ENCODE measurements at regions not wholly inside any gene's neighbourhood (a gene's known extent, or its start where the extent isn't known, plus 50 kb on each side); places are given as distances from the start of the nearest gene placed in this dataset.
A peak's percentile ranks its signal among the peaks of the same experiment; 100 is the strongest.

DNA sequence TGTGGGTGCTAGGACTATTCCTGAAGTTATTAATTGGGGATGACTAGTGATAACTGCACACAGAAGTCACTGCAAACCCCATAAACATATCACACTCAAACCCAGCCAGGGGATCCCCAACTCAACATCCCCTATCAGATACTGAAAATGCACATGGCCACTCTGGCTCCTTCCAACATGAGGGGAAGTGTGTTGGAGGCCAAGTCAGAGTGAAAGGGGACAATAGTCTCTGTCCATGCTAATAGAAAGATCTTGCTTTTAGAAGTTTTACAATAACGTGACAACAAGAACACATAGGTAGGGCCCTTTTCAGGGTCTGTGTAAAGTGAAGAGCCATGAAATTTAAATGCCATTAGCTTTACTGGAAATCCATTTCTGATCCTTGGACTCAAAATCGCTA is 98.8 kb upstream of the SEMA6A start (continued):
- TF ChIP-seq, protein P1, sequence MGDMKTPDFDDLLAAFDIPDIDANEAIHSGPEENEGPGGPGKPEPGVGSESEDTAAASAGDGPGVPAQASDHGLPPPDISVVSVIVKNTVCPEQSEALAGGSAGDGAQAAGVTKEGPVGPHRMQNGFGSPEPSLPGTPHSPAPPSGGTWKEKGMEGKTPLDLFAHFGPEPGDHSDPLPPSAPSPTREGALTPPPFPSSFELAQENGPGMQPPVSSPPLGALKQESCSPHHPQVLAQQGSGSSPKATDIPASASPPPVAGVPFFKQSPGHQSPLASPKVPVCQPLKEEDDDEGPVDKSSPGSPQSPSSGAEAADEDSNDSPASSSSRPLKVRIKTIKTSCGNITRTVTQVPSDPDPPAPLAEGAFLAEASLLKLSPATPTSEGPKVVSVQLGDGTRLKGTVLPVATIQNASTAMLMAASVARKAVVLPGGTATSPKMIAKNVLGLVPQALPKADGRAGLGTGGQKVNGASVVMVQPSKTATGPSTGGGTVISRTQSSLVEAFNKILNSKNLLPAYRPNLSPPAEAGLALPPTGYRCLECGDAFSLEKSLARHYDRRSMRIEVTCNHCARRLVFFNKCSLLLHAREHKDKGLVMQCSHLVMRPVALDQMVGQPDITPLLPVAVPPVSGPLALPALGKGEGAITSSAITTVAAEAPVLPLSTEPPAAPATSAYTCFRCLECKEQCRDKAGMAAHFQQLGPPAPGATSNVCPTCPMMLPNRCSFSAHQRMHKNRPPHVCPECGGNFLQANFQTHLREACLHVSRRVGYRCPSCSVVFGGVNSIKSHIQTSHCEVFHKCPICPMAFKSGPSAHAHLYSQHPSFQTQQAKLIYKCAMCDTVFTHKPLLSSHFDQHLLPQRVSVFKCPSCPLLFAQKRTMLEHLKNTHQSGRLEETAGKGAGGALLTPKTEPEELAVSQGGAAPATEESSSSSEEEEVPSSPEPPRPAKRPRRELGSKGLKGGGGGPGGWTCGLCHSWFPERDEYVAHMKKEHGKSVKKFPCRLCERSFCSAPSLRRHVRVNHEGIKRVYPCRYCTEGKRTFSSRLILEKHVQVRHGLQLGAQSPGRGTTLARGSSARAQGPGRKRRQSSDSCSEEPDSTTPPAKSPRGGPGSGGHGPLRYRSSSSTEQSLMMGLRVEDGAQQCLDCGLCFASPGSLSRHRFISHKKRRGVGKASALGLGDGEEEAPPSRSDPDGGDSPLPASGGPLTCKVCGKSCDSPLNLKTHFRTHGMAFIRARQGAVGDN (IDR thresholded peaks at IDR 0.05): peak; percentile 81
- TF ChIP-seq, protein P2, sequence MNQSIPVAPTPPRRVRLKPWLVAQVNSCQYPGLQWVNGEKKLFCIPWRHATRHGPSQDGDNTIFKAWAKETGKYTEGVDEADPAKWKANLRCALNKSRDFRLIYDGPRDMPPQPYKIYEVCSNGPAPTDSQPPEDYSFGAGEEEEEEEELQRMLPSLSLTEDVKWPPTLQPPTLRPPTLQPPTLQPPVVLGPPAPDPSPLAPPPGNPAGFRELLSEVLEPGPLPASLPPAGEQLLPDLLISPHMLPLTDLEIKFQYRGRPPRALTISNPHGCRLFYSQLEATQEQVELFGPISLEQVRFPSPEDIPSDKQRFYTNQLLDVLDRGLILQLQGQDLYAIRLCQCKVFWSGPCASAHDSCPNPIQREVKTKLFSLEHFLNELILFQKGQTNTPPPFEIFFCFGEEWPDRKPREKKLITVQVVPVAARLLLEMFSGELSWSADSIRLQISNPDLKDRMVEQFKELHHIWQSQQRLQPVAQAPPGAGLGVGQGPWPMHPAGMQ (IDR thresholded peaks at IDR 0.05; ENCODE audit: borderline replicate concordance): no peak
- TF ChIP-seq CBX3 (IDR thresholded peaks at IDR 0.05; ENCODE audit: borderline replicate concordance, low read depth) (no peak), PAX8 (IDR thresholded peaks at IDR 0.05) (no peak), RUNX3 (IDR thresholded peaks at IDR 0.05; ENCODE audit: low read length) (peak; percentile 24; the same call in 1 of the 2 replicates), SMC3 (IDR thresholded peaks at IDR 0.05; ENCODE audit: borderline replicate concordance, low read length) (no peak), STAT1 (conservative IDR thresholded peaks at IDR 0.05) (no peak), CHD1 (IDR thresholded peaks at IDR 0.05; ENCODE audit: low read depth, low read length) (no peak), ETV6 (conservative IDR thresholded peaks at IDR 0.05 in 1 of 2, IDR thresholded peaks at IDR 0.05 in 1 of 2; ENCODE audit: borderline replicate concordance in 1 of 2, low read depth in 1 of 2) (peak in 1 of 2 experiments; percentile 77; a peak in 1 of 4 replicates), CREB1 (IDR thresholded peaks at IDR 0.05; ENCODE audit: low read depth) (0 out of 2 replicates have a peak, but pooled peaks have one; percentile 18), FOXK2 (IDR thresholded peaks at IDR 0.05) (no peak), BCL11A (IDR thresholded peaks at IDR 0.05; ENCODE audit: low read depth, low read length) (peak; percentile 65), IKZF1 (conservative IDR thresholded peaks at IDR 0.05) (peak; percentile 21; the same call in 1 of the 2 replicates), CREM (IDR thresholded peaks at IDR 0.05; ENCODE audit: low read depth) (peak; percentile 47; the same call in 1 of the 2 replicates)
- TF ChIP-seq, protein P3, sequence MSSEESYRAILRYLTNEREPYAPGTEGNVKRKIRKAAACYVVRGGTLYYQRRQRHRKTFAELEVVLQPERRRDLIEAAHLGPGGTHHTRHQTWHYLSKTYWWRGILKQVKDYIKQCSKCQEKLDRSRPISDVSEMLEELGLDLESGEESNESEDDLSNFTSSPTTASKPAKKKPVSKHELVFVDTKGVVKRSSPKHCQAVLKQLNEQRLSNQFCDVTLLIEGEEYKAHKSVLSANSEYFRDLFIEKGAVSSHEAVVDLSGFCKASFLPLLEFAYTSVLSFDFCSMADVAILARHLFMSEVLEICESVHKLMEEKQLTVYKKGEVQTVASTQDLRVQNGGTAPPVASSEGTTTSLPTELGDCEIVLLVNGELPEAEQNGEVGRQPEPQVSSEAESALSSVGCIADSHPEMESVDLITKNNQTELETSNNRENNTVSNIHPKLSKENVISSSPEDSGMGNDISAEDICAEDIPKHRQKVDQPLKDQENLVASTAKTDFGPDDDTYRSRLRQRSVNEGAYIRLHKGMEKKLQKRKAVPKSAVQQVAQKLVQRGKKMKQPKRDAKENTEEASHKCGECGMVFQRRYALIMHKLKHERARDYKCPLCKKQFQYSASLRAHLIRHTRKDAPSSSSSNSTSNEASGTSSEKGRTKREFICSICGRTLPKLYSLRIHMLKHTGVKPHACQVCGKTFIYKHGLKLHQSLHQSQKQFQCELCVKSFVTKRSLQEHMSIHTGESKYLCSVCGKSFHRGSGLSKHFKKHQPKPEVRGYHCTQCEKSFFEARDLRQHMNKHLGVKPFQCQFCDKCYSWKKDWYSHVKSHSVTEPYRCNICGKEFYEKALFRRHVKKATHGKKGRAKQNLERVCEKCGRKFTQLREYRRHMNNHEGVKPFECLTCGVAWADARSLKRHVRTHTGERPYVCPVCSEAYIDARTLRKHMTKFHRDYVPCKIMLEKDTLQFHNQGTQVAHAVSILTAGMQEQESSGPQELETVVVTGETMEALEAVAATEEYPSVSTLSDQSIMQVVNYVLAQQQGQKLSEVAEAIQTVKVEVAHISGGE (CRISPR knock-in tag; IDR thresholded peaks at IDR 0.05): no peak
- TF ChIP-seq, protein P4, sequence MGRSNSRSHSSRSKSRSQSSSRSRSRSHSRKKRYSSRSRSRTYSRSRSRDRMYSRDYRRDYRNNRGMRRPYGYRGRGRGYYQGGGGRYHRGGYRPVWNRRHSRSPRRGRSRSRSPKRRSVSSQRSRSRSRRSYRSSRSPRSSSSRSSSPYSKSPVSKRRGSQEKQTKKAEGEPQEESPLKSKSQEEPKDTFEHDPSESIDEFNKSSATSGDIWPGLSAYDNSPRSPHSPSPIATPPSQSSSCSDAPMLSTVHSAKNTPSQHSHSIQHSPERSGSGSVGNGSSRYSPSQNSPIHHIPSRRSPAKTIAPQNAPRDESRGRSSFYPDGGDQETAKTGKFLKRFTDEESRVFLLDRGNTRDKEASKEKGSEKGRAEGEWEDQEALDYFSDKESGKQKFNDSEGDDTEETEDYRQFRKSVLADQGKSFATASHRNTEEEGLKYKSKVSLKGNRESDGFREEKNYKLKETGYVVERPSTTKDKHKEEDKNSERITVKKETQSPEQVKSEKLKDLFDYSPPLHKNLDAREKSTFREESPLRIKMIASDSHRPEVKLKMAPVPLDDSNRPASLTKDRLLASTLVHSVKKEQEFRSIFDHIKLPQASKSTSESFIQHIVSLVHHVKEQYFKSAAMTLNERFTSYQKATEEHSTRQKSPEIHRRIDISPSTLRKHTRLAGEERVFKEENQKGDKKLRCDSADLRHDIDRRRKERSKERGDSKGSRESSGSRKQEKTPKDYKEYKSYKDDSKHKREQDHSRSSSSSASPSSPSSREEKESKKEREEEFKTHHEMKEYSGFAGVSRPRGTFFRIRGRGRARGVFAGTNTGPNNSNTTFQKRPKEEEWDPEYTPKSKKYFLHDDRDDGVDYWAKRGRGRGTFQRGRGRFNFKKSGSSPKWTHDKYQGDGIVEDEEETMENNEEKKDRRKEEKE (IDR thresholded peaks at IDR 0.05): no peak
- TF ChIP-seq, protein P5, sequence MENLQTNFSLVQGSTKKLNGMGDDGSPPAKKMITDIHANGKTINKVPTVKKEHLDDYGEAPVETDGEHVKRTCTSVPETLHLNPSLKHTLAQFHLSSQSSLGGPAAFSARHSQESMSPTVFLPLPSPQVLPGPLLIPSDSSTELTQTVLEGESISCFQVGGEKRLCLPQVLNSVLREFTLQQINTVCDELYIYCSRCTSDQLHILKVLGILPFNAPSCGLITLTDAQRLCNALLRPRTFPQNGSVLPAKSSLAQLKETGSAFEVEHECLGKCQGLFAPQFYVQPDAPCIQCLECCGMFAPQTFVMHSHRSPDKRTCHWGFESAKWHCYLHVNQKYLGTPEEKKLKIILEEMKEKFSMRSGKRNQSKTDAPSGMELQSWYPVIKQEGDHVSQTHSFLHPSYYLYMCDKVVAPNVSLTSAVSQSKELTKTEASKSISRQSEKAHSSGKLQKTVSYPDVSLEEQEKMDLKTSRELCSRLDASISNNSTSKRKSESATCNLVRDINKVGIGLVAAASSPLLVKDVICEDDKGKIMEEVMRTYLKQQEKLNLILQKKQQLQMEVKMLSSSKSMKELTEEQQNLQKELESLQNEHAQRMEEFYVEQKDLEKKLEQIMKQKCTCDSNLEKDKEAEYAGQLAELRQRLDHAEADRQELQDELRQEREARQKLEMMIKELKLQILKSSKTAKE (IDR thresholded peaks at IDR 0.05; ENCODE audit: low read depth, poor library complexity, severe bottlenecking): no peak

Data from GM12878 (cell line).